IPS DF 6.9 (cell line): ENCODE measurements at regions not wholly inside any gene's neighbourhood (a gene's known extent, or its start where the extent isn't known, plus 50 kb on each side); places are given as distances from the start of the nearest gene placed in this dataset.

Source experiments
- DNase-seq: peaks from one replicate; pipeline ENCODE4 v3.0.0-alpha.2; 2013; ENCODE audit warnings: low read depth, low spot score
- H3K27ac ChIP-seq: one replicate; pipeline ENCODE4 v1.5.1; 2013; ENCODE audit warnings: low read length, control low read depth
- H3K27me3 ChIP-seq: 2 replicates; pipeline ENCODE4 v1.6.1; 2013; ENCODE audit warnings: mild to moderate bottlenecking, low read length; ENCODE audit not compliant: control insufficient read depth, insufficient read depth
- H3K36me3 ChIP-seq: 2 replicates; pipeline ENCODE4 v1.6.1; 2013; ENCODE audit warnings: low read length; ENCODE audit not compliant: control insufficient read depth, insufficient read depth
- H3K4me1 ChIP-seq: 2 replicates; pipeline ENCODE4 v1.6.1; 2013; ENCODE audit warnings: low read length; ENCODE audit not compliant: control insufficient read depth, insufficient read depth
- H3K4me3 ChIP-seq: 2 replicates; pipeline ENCODE4 v1.5.1; 2013; ENCODE audit warnings: mild to moderate bottlenecking, low read length
- H3K9me3 ChIP-seq: 2 replicates; pipeline ENCODE4 v1.6.1; 2013; ENCODE audit warnings: low read length, inconsistent platforms; ENCODE audit not compliant: control insufficient read depth, insufficient read depth
- WGBS: extraction: QIAGEN DNeasy Blood & Tissue Kit; methylation state at CpG from one replicate; pipeline ENCODE4 v1.1.7; 2013; ENCODE audit warnings: mixed read lengths, missing lambda C conversion rate; ENCODE audit not compliant: insufficient read length, insufficient coverage; 5-methylcytosine and 5-hydroxymethylcytosine counted together

DNA sequence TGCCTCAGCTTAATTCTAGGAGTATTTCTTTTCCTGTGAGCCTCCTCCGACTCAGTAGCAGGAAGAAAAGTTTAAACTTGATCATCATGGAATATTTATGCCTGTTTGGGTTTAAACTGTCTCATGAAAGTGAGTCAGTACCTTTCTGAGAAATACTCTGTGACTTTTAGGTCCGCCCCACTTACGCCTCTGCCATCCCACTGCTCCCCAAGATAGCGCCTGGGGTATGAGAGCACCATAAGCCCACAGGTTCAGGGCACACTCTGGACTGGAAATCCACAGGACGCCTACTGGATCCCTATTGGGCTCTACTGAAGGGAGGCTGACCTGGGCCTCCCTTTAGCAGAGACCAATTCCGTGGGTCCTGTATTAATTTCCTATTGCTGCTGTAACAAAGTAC lies 175.8 kb upstream of the CDH20 start:
- H3K4me1 ChIP-seq: no peaks in the 10 kb centered on the region
- DNase-seq: no peak
- H3K4me3 ChIP-seq: no peak overlapping the region
- H3K36me3 ChIP-seq: no peaks in the 10 kb centered on the region
- no peak overlapping the region for H3K27ac ChIP-seq
- H3K9me3 ChIP-seq: no peaks in the 10 kb centered on the region
- H3K27me3 ChIP-seq: no peaks in the 10 kb centered on the region
- no CpG with 5 or more reads among the region's 6 CpGs for WGBS

DNA sequence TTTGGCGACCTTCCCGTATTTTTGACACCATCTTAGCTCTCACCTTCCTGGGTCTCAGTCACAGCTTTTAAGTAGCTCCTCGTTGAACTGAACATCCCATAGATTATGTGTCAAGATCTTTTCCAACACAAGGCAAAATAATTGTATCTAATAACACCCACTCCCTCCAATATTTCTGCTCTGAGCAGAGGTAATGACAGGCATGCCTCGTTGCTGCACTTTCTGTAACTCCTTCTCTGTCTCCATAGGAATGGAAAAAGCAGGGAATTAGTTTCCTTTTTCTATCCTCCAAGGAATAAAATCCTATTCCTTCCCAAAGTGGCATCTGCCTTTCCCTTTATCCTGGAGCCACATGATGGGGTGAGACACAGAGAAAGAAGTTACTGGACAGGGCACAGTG lies 174.0 kb upstream of the CDH20 start:
- WGBS: no CpG with 5 or more reads among the region's 4 CpGs
- Histone ChIP-seq H3K27me3 (no peaks in the 10 kb centered on the region), H3K4me1 (no peaks in the 10 kb centered on the region), H3K36me3 (no peaks in the 10 kb centered on the region), H3K9me3 (no peaks in the 10 kb centered on the region), H3K4me3 (no peak overlapping the region), H3K27ac (no peak overlapping the region)
- no peak for DNase-seq

DNA sequence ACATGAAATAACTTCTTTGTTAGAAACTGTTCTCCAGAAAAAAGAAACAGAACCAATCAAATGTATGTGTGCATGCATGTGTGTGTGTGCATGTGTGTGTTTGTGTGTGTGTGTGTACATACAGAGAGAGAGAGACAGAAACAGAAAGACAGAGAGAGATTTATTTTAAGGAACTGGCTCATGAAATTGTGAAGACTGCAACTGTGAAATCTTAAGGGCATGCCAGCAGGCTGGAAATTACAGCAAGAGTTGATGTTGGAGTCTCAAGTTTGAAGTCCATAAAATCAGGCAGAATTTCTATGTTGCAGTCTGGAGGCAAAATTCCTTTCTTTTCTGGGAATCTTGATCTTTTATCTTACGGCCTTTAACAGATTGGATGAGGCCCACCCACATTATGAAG lies 168.9 kb upstream of the CDH20 start:
- DNase-seq: no peak
- no peak overlapping the region for H3K4me3 ChIP-seq
- H3K4me1 ChIP-seq: no peaks in the 10 kb centered on the region
- WGBS: no CpG with 5 or more reads among the region's 1 CpG
- H3K36me3 ChIP-seq: no peaks in the 10 kb centered on the region
- H3K27ac ChIP-seq: no peak overlapping the region
- no peaks in the 10 kb centered on the region for H3K27me3 ChIP-seq
- H3K9me3 ChIP-seq: no peaks in the 10 kb centered on the region

DNA sequence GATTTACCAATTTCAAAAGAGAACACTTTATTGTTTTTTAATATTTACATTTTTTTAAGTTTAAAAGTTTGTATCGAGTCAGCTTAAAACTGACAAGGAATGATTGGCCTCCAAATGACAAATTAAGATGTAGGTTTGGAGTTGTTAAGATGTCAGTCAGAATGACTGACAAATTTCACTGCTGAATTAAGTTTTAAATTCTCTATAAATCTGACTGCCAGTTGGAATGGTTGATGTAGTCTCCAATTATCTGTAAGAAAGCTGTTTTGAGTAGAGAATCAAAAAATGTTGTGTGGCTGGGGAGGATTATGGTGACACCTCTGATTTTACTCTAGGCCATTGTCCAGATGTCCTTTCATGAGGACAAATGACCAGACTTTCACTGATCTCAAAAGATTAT lies 165.3 kb upstream of the CDH20 start:
- Histone ChIP-seq H3K27me3 (no peaks in the 10 kb centered on the region), H3K27ac (no peak overlapping the region), H3K4me1 (no peaks in the 10 kb centered on the region), H3K4me3 (no peak overlapping the region), H3K9me3 (no peaks in the 10 kb centered on the region), H3K36me3 (no peaks in the 10 kb centered on the region)
- DNase-seq: no peak
- no CpG with 5 or more reads among the region's 1 CpG for WGBS

DNA sequence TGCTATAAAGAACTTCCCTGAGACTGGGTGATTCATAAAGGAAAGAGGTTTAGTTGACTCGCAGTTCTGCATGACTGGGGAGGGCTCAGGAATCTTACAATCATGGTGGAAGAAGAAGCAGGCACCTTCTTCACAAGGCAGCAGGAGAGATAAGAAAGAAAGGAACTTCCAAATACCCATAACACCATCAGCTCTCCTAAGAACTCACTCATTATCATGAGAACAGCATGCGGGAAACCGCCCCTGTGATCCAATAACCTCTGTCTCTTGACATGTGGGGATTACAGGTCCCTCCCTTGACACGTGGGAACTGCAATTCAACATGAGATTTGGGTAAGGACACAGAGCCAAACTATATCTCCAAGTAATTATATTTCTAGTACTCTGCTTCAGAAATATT lies 163.8 kb upstream of the CDH20 start:
- no peak overlapping the region for H3K4me3 ChIP-seq
- no peaks in the 10 kb centered on the region for H3K27me3 ChIP-seq
- WGBS: no CpG with 5 or more reads among the region's 4 CpGs
- no peak overlapping the region for H3K27ac ChIP-seq
- no peak for DNase-seq
- H3K36me3 ChIP-seq: no peaks in the 10 kb centered on the region
- H3K4me1 ChIP-seq: no peaks in the 10 kb centered on the region
- no peaks in the 10 kb centered on the region for H3K9me3 ChIP-seq

DNA sequence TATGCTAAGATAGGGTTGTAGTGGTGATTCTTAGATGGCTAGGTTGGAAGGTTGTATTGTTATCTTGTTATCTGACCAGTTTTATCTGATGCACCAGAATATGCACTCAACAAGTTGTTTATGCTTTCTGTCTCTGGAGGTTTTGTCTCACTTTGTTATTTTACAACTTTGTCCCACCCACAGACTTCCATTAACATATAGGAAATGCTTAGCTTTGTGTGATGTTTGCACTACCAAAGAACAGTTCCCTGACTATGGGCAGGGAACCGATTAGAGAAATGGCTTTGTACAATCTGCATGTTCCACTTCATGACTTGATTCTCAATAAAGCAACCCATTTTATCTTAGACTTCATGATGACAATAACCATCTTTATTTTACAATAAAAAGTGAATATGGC lies 160.6 kb upstream of the CDH20 start:
- no peaks in the 10 kb centered on the region for H3K9me3 ChIP-seq
- WGBS: no CpG with 5 or more reads among the region's 1 CpG
- H3K4me1 ChIP-seq: no peaks in the 10 kb centered on the region
- H3K27ac ChIP-seq: no peak overlapping the region
- H3K27me3 ChIP-seq: no peaks in the 10 kb centered on the region
- no peak for DNase-seq
- H3K36me3 ChIP-seq: no peaks in the 10 kb centered on the region
- no peak overlapping the region for H3K4me3 ChIP-seq

DNA sequence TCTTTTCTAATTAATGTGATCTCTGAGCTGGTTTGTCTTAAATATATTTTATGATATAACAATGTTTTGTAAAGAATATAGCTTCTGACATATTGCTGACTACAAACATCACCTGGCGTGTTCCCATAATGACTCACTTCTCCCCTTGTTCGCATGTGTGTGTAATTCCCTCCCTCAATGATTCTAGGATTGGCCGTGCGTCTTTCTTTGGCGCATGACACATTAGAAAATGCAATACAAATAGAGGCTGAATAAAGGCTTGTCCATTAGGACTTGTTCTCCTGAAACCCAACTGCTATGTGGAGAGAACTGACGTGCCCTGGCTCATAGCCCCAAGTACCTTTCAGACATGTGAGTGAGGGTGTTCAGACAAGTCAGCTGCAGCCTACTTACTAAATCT lies 159.7 kb upstream of the CDH20 start:
- Histone ChIP-seq H3K36me3 (no peaks in the 10 kb centered on the region), H3K9me3 (no peaks in the 10 kb centered on the region), H3K4me3 (no peak overlapping the region), H3K27me3 (no peaks in the 10 kb centered on the region), H3K4me1 (no peaks in the 10 kb centered on the region), H3K27ac (no peak overlapping the region)
- no peak for DNase-seq
- no CpG with 5 or more reads among the region's 6 CpGs for WGBS

DNA sequence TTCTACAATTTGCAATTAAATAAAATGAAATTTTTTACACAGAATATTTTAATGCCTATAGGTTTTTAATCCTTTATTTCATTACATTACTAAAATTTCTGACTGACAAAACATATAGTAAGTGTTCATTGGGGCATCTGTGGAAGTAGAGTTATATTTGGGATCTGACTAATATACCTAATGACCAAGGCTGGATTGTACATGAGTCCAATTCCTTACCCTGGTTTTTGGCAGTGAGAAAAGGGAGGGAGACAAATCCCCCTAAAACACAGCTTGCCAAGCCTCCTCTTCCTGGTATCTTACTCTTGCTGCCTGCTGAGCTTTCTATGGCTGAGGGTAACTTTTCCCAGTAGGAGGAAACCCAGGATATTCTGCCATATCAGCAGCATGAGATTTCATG lies 149.4 kb upstream of the CDH20 start:
- H3K36me3 ChIP-seq: no peaks in the 10 kb centered on the region
- DNase-seq: no peak
- no peaks in the 10 kb centered on the region for H3K4me1 ChIP-seq
- no peak overlapping the region for H3K27ac ChIP-seq
- H3K4me3 ChIP-seq: no peak overlapping the region
- no peaks in the 10 kb centered on the region for H3K27me3 ChIP-seq
- H3K9me3 ChIP-seq: no peaks in the 10 kb centered on the region

DNA sequence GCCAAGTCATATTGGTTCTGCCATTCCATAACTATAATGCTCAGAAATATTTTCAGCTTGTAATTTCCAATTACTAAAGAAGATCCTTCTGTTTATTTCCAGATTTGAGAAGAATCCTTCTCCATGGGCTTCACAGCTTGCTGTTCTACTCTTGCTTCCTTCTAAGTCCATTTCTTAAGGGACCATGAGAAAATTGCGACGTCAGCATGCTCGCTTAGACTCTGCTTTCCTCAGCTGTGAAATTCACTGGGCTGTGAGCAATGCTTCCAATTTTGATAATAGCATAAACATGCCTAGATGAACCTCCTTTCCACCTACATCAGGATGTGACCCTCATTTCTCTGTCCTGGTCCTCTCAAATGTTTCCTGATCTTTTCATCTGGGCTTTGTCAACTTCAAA lies 145.3 kb upstream of the CDH20 start:
- no peak overlapping the region for H3K4me3 ChIP-seq
- no peaks in the 10 kb centered on the region for H3K36me3 ChIP-seq
- no CpG with 5 or more reads among the region's 3 CpGs for WGBS
- H3K27me3 ChIP-seq: no peaks in the 10 kb centered on the region
- H3K27ac ChIP-seq: no peak overlapping the region
- no peak for DNase-seq
- no peaks in the 10 kb centered on the region for H3K9me3 ChIP-seq
- H3K4me1 ChIP-seq: no peaks in the 10 kb centered on the region

DNA sequence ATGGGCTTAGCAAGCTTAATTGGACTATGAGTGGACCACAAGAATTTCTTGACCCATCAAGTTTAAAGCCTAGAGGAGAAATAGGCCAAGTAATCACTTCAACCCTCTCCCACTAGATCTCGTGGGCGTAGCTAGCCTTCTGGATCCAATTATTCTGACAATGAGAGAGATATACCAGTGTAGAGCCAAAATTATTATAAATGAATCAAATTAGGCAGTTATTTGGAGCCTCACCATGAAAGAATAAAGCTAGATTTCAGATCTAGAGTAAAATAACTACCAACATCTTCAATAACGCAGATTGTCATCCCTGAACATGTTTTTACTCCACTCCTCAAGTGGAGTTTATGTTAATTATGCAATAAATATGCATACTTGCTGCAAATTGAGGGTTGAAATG lies 143.9 kb upstream of the CDH20 start:
- no CpG with 5 or more reads among the region's 3 CpGs for WGBS
- Histone ChIP-seq H3K4me3 (no peak overlapping the region), H3K27me3 (no peaks in the 10 kb centered on the region), H3K4me1 (no peaks in the 10 kb centered on the region), H3K36me3 (no peaks in the 10 kb centered on the region), H3K27ac (no peak overlapping the region), H3K9me3 (no peaks in the 10 kb centered on the region)
- DNase-seq: no peak

DNA sequence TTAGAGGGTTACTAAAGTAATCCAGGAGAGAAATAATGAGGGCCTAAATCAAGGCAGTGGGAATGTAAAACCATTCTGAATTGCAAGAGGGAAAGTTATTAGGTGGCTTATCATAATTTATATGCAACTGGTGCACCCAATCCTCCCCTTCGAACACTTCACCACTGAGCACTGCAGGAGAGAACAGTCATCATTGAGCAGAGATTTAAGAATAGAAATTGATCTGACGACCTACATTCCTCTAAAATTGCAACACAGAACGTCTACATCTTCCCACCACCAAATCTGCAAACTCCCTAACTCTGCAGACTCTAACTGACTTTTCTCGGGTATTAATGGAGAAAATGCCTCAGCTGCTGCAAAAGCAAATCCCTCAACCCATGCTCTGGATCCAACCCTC lies 138.5 kb upstream of the CDH20 start:
- no peak for DNase-seq
- no peaks in the 10 kb centered on the region for H3K4me1 ChIP-seq
- no peaks in the 10 kb centered on the region for H3K9me3 ChIP-seq
- no peak overlapping the region for H3K4me3 ChIP-seq
- WGBS: no CpG with 5 or more reads among the region's 4 CpGs
- H3K27ac ChIP-seq: no peak overlapping the region
- H3K27me3 ChIP-seq: no peaks in the 10 kb centered on the region
- H3K36me3 ChIP-seq: no peaks in the 10 kb centered on the region
